HG02678 (cell line): ENCODE measurements at regions not wholly inside any gene's neighbourhood (a gene's known extent, or its start where the extent isn't known, plus 50 kb on each side); places are given as distances from the start of the nearest gene placed in this dataset.
"Not testable (repeated sequence)": the region's sequence is repeated elsewhere in the genome, so short reads cannot be mapped to it uniquely, and the experiment has no call there.

ENCODE experiments used
- ATAC-seq: cut with Tn5 transposase; IDR thresholded peaks from one replicate; pipeline ENCODE4 v1.9.1; 2021; ENCODE audit warnings: mild to moderate bottlenecking, moderate library complexity; ENCODE audit not compliant: unreplicated experiment

DNA sequence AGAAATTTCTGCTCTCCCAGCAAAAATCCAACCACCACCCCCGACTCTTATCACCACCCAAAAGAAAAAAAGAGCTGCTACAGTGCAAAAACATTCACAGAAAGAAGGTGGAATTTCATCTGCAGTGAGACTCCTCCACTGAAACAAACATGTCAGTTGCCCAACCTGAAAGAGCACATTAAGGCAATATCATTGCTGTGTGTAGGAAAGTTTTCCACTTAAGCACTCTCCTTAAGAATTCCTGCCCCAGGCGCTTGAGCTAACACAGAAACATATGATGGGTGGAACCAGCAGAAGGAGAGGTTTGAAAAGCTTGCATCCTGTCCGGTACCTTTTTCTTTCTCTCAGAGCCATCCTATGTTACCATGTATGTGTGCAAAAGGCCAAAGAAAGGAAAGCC, 200.8 kb upstream of the GADL1 start:
- no peak for ATAC-seq

DNA sequence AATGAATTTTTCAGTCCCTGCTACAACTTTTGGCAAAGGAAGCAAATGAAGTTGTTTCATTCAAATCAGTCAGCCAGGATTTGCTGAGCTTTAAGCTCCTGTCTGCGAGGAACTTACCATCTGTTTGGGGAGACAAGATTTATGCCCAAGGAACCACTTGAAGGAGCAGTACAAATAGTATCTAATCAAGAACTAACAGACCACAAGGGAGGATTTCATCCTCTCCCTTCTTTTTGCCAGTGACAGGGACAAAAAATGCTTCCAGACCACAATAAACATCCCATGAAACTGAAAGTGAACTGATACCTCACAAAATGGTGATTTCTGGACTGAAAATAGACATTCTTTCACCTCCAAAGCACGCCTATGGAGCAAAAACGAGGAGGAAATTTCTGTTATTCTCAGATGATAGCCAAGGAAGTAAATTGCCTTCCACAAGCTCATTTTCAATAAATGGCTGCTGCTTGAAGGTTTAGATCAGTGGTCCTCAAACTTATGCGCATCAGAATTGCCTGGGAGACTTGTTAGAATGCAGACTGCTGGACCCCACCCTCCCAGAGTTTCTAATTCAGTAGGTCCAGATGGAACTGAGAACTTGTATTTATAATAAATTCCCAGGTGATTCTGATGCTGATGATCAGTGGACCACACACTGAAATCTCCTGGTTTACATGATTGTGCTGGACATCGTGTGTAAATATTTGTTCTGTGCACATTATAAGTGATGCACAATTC, 202.4 kb upstream of the GADL1 start:
- ATAC-seq, result no peak

DNA sequence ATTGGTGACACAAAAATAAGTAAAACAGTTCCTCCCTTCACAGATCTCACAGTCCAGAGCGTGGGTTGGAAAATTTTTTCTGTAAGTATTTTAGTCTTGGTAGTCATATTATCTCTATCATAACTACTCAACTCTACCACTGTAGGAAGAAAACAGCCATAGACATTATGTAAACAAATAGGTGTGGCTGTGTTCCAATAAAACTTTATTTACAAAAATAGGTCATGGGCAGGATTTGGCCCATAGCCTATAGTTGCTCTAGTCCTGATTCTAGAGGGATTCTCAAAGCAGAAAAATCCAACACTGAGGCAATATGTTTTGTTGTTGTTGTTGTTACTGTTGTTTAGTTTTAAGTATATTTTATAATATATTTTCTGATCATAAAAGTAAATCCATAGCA, 206.1 kb upstream of the GADL1 start:
- ATAC-seq, result no peak

DNA sequence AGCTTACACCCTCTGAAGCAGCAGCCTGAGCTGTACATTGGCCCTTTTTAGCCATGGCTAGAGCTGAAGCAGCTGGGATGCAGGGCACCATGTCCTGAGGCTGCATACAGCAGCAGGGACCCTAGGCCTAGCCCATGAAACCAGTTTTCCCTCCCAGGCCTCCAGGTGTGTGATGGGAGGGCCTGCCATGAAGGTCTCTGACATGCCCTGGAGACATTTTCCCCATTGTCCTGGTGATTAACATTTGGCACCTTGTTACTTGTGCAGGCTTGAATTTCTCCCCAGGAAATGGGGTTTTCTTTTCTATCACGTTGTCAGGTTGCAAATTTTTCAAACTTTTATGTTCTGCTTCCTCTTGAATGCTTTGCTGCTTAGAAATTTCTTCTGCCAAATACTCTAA, 206.8 kb upstream of the GADL1 start:
- not testable (repeated sequence) for ATAC-seq

DNA sequence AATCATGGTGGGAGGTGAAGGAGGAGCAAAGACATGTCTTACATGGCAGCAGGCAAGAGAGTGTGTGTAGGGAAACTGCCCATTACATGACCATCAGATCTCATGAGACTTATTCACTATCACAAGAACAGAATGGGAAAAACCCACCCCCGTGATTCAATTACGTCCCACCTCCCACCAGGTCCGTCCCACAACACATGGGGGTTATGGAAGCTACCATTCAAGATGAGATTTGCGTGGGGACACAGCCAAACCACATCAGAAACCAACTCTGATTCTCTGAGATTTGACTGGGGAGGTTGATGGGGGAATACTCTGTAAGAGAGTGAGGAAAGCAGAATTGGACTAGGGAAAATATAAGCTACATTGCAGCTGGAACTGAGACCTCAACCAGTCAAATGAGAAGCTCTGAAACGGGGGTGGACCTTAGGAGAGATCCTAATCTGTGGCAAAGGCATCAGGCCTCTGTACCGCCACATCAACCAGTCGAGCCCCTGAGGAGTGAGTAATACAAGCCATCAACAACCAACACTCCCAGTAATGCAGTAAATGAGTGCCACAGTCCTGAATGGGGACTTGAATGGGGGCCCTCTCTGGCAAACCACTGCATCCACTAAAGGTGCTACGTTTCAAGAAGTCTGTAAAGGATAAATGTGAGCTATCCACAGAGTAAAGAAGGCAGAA, 207.9 kb upstream of the GADL1 start:
- ATAC-seq, result no peak

DNA sequence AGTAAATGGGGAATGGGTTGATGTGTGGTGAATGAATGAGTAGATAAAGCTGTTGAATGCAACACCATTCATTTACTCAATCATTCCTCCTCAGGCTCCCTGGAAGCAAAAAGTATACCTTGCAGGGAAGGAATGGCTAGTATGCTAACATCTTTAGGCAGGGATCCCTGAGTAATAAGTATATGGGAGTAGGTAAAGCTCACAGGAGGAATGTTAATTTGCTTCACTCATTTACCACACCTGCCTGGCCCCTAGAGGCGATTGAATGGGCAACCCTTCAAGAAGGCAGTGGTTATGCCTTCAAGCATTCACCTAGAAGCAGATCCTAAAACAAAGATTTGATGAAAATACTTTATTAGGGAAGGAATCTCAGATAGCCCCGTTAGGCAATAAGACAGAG, 208.7 kb upstream of the GADL1 start:
- no peak for ATAC-seq

DNA sequence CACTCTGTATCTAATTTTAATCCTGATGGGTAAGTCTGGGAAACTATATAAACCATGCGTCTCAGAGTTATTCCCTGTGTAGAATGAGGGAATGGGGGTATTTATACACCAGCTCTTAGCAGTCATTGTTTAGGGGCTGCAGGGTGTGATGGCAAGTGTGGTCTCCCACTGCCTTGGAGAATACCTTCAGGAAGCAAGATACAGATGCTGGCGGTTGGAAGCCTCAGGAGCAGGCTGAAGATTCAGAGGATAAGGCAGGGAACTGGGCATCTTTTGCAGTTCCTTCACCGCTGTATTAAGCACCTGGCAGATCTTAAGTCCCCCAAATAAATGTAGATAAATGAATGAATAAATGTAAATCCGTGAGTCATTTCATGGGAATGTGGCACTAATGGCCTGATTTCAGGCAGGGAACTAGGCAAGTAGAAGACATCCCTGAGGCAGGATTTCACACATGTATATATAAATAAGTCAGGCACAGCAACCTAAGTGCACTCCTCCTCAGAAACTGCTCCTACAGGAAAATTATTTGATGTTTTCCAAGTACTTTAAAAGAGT, 209.2 kb upstream of the GADL1 start:
- ATAC-seq, result no peak

DNA sequence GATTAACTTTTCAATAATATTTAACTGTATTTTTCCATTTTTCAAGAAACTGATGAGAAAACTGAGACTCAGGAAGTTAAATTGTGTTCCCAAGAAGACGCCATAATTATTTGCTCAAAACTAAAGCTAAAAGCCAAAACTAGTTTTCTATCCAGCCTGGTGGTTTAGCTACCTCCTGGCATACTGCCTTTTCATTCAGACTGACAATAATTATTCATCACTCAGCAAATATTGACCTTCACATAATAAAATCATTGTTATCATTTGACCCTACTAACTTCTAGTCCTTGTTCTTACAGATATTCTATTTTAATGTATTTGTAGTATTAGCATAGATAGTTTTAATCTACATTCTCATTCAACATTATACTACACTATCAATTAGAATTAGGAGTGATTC, 210.6 kb upstream of the GADL1 start:
- no peak for ATAC-seq

DNA sequence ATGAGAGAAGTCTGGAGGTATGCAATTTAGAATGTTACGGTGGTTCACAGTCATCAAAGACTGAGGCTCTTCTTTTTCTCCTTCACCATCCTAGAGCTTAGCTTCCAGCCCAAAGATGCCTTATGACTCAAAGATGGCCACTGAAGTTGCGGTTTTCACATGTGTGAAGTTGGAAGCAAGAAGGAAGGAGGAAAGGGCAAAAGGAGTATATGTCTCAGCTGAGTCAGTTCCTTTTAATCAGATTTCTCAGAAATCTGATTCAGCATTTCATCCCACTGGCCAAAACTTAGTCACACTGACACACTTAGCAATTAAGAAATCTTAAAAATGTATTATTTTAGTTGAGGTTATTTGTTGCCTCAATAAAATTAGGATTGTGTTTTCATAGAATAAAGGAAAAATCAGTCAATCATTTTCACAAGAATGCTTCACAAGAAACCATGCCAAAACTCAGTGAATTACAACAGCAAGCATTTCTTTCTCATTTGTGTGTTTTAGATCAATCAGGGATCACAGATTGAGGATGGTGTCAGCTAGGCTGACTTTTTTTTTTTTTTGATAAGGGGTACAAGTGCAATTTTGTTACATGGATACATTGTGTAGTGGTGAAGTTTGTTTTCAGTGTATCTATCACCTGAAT, 211.1 kb upstream of the GADL1 start:
- no peak for ATAC-seq

DNA sequence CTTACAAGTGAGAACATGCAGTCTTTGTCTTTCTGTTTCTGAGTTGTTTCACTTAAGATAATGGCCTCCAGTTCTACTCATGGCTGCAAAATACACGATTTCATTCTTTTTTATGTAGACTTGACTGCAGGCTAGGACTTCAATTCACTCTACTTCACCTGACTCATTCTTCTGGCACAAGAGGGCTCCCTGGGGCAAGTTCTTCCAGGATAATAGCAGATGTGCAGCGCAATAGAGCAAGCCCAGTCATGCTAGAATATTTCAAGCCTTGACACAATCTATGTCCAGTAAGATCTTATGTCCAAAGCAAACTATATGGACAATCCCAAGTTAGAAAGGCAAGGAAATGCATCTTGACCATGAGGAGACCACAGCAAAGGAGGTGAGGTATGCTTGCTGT, 211.7 kb upstream of the GADL1 start:
- ATAC-seq, result no peak

DNA sequence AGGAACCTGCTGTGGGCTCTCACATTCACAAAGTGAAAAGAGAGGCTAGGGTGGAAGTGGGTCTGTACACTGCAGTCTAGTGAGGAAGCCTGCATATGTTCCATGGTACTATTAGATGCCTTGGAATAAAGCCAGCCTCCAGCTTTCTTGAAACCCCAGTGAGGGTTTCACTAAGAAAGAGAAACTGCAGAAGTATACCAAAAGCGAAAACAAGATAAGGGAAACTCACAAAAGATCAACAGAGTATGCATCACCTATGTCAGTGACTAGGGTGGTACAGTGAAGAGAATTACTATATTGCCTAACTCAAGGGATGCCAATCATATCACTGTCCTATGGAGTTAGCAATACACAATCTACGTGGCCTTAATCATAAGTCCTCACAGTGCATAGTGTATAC, 212.5 kb upstream of the GADL1 start:
- peak; percentile 95 for ATAC-seq

DNA sequence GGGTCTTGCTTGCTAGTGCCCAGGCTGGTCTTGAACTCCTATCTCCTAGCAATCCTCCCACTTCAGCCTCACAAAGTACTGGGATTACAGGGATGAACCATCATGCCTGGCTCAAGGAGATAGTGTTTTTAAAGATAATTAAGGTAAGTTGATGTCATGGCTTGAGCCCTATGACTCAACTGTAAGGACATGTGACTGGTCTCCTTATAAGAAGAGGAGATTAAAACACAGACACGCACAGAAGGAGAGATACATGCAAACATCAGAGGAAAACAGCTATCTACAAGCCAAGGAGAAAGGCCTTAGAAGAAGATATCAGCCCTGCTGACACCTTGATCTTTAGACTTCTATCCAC, 220.4 kb upstream of the GADL1 start:
- ATAC-seq, result no peak

DNA sequence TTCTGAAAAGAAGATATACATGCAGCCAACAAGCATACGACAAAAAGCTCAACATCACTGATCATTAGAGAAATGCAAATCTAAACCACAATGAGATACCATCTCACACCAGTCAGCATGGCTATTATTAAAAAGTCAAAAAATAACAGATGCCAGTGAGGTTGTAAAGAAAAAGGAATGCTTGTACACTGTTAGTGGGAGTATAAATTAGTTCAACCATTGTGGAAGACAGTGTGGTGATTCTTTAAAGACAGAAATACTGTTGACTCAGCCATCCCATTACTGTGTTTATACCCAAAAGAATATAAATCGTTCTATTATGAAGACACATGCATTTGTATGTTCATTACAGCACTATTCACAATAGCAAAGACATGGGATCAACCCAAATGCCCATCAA, 221.1 kb upstream of the GADL1 start:
- ATAC-seq, result not testable (repeated sequence)

DNA sequence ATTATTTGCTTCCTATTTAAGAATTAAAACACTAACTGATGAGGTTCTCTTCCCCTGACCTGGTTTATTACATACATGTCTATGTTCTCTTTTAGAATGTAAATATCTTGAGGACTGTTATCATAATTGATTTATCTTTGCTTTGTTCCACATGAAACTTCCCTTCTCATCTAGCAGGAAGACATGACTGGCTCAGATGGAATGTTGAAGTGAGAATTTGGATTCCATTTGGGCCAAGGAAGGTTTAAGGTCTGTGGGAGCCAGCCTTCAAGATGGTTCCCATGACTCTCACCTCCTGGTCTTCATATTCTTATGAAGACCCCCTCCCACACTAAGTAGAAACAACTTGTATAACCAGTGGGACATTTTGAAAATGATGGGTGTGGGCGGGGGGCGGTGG, 222.2 kb upstream of the GADL1 start:
- no peak for ATAC-seq

DNA sequence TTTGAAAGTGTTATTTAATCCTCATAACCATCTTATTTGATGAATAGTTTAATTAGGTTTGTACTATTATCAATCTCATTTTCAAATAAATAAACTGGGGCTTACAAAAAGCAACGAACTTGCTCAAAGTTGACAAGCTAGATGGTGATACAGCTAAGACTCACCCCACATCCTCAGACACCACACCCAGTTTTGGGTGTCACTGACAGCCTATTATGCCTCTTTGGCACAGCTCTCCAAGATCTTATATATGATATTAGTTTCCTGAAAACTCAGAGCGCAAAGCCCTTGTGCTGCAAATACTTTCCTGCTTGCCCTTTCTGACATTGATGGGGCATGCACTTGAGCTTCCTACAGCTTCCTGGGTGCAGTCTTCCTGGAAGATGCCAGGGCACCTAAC, 223.4 kb upstream of the GADL1 start:
- no peak for ATAC-seq

DNA sequence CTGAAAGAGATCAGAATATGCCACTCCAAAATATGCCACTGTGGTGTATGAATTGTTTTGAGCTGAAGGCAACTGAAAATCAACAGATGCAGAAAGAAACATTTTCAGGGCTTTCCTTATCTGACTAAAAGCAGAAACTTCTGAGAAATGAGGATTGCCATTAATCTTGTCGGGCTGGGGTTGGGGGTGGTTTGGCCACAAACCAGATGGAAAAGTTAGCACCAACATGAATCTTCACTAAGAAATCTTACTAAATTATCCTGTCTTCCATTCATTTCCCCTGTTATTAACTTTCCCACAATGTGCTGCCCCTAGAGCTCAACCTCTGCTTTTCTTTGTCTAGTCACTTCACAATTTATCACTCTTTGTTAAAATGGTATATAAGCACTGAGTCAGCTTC, 229.9 kb upstream of the GADL1 start:
- no peak for ATAC-seq

DNA sequence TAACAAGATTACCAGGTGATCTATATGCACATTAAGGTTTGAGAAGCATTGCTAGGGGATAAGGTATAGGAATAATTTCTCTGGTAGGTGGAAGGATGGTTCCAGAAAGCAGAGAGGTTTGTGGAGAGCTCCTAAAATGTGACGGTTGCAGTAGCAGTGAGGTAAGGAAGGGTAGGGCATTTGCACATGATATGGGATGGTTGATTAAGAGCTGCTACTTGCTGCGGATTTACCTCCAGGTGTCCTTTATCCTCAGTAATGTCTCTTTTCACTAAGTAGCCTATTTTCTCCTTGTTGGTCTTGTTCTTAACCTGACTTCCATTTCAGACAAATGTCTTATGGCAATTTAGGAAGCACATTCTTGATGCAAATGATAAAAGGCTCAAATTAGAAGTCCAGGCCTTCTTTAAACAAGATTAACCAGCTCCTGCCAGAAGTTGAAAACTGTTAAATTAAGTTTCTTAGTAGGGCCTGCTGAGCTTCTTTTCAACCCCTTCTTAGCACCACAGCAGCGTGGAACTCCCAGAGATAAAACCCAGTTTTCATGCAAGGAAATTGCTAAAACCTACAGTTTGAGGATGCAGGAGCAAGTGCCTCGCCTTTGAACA, 231.1 kb upstream of the GADL1 start:
- ATAC-seq, result no peak

DNA sequence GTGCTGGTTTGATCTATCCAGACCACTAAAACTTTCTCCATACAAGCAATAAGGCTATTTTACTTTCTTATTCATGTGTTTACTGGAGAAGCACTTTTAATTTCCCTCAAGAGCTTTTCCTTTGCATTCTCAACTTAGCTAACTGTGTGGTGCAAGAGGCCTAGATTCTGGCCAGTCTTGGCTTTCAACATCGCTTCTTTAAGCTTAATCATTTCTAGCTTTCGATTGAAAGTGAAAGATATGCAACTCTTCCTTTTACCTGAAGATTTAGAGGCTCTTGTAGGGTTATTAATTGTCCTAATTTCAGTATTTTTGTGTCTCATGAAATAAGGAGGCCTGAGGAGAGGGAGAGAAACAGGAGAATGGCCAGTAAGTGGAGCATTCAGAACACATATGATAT, 234.8 kb upstream of the GADL1 start:
- ATAC-seq, result peak; percentile 57

DNA sequence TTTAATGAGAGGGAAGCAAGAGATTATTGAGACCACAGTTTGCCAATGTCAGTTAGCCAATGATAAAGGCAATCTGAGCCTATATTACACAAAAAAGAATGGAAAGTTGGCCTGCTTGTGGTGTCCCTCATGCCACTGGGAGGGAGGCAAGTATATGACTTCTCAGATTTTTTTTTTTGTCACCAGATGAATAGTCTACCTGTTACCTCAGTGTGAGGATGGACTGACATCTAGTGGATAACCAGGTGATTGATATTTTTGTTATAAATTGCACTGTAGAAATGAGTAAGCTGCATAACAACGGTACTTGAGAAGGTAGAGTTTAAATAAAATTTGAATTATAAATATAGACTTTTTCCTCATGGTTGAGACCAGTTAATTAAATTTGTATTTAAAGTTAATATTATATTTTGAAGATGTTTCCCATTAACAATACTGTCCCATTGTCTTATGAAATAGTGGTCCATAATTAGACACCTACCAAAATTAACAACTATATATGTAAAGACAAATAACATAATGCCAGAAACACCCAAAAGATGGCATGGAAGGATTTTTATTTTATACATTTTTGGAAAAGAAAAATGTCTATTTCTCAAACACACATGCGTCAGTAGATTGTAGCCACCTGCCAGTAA, 237.8 kb upstream of the GADL1 start:
- ATAC-seq, result peak; percentile 55

DNA sequence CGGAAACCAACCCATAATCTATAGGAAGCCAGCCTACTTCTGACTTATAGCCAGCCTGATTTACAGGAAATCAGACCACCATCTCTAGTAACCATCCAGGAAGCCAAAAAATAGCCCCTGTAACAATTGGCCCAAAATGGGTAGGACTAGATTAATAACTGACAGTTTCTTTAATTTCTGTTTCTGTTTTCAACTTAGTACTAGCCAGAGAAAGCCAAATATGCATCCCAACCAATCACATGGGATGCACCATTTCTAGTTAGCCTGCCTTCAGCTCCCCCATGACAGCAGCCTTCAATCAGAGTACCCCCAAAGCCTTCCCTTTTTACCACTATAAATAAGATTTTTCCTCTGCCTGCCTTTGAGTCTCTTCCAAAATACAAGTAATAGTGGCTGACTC, 239.1 kb upstream of the GADL1 start:
- no peak for ATAC-seq

DNA sequence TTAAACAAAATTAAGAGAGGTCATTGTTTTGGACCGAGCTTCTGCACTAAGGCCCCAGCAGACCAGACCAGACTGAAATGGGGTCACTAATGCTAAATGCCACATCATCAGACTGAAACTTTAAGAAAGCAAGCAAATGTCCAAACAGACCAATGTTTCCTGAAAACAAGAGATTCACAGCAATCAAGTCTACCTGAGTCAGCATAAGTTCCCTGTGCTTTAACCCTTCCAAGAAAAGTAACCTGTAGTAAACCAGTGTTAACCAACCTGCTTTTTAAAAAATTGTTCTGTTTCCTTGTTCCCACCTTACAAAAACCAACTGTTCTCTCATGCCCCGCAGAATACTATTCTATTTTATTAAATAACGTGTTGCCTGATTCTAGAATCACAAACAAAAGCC, 241.1 kb upstream of the GADL1 start:
- ATAC-seq, result no peak
